ENCODE measurements at regions not wholly inside any gene's neighbourhood (a gene's known extent, or its start where the extent isn't known, plus 50 kb on each side); places are given as distances from the start of the nearest gene placed in this dataset.

DNA sequence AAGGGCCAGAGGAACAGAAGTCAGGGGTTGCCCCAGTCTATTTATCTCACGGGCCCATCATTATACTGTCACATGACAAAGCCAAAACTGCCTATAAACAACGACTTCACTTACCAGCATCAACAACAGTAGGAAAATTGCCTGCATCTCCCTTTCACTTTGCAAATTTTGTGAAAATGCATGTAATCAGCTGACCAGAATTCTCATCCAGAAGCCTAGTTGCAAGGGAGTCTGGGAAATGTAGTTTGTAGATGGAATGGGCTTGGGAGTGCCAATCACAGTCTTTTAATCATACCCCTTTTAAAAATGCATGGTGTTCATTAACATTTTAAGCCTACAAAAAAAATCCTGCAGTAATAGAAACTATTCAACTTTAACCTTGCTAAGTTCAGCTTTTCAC lies 369.3 kb upstream of the TMPO start:
- Histone ChIP-seq H3K4me1 (no peaks in the 10 kb centered on the region), H4K20me1 (no peaks in the 10 kb centered on the region), H3K36me3 (no peaks in the 10 kb centered on the region), H3K27ac (no peak overlapping the region), H3K4me3 (no peak overlapping the region), H3K27me3 (no peaks in the 10 kb centered on the region), H3K4me2 (no peak overlapping the region), H3K9ac (no peak overlapping the region), H3K9me3 (no peaks in the 10 kb centered on the region)
- no peak for TF ChIP-seq Cebpa-rat (IDR thresholded peaks at IDR 0.05)

DNA sequence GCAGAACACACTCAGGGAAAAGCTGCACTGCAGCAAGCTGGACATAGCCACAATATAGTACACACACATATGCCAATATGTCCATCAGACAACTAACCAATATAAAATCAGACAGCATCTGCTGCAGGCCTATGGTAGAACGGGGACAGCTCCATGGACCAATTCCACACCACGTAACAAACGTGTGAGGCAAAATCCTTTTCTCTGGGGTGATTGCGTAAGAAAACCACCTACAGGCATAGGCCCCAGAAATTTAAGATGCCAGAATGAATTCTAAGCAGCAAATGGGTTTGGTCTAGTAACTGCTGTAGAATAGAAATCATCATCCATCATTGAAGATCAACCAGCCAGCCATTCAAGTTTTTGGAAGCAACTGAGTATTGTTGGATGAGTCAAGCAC lies 368.9 kb upstream of the TMPO start:
- H3K9ac ChIP-seq = no peak overlapping the region
- H3K4me2 ChIP-seq = no peak overlapping the region
- no peaks in the 10 kb centered on the region for H3K4me1 ChIP-seq
- H3K27me3 ChIP-seq = no peaks in the 10 kb centered on the region
- no peak overlapping the region for H3K4me3 ChIP-seq
- TF ChIP-seq Cebpa-rat (IDR thresholded peaks at IDR 0.05) = peak; percentile 55
- no peaks in the 10 kb centered on the region for H3K36me3 ChIP-seq
- H3K27ac ChIP-seq = no peak overlapping the region
- no peaks in the 10 kb centered on the region for H3K9me3 ChIP-seq
- H4K20me1 ChIP-seq = no peaks in the 10 kb centered on the region

DNA sequence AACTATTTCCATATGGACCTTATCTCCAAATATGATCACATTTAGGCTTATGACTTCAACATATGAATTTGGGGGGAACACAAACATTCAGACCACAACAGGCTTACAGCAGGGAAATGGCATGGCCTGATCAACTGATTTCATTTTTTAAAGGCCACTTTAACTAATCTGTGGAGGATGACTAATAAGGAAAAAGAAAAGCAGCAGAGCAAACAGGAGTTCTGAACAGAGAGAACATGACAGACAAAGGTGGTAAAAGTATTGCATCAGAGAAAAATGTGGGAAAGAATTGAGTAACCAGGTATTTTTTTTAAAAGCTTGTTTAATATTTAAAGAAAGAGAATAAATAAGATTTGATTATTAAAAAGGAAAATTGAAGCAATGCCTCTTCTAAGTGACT lies 366.1 kb upstream of the TMPO start:
- Histone ChIP-seq H4K20me1 (no peaks in the 10 kb centered on the region), H3K4me3 (no peak overlapping the region), H3K4me2 (no peak overlapping the region), H3K9me3 (no peaks in the 10 kb centered on the region), H3K36me3 (no peaks in the 10 kb centered on the region), H3K27me3 (no peaks in the 10 kb centered on the region), H3K4me1 (no peaks in the 10 kb centered on the region), H3K9ac (no peak overlapping the region), H3K27ac (no peak overlapping the region)
- TF ChIP-seq Cebpa-rat (IDR thresholded peaks at IDR 0.05) = no peak

- Histone ChIP-seq H3K36me3 (no peaks in the 10 kb centered on the region), H4K20me1 (no peaks in the 10 kb centered on the region), H3K4me2 (no peak overlapping the region), H3K4me1 (no peaks in the 10 kb centered on the region), H3K27ac (no peak overlapping the region), H3K27me3 (no peaks in the 10 kb centered on the region), H3K4me3 (no peak overlapping the region), H3K9me3 (no peaks in the 10 kb centered on the region), H3K9ac (no peak overlapping the region)
- no peak for TF ChIP-seq Cebpa-rat (IDR thresholded peaks at IDR 0.05)
Measured at GRCh38 chr12:98149691-98150210, 365.6 kb upstream of the TMPO start.

- Histone ChIP-seq H3K36me3 (no peaks in the 10 kb centered on the region), H3K27me3 (no peaks in the 10 kb centered on the region), H3K27ac (no peak overlapping the region), H4K20me1 (no peaks in the 10 kb centered on the region), H3K9me3 (no peaks in the 10 kb centered on the region), H3K4me2 (no peak overlapping the region), H3K4me1 (peaks cover 9% of the 10 kb centered on the region), H3K4me3 (no peak overlapping the region), H3K9ac (no peak overlapping the region)
- TF ChIP-seq Cebpa-rat (IDR thresholded peaks at IDR 0.05) = no peak
Measured at GRCh38 chr12:98151105-98151590, 364.2 kb upstream of the TMPO start.

GRCh38 chr12:98151984-98152383 lies 363.4 kb upstream of the TMPO start:
- H3K27ac ChIP-seq = no peak overlapping the region
- TF ChIP-seq Cebpa-rat (IDR thresholded peaks at IDR 0.05) = no peak
- H3K4me2 ChIP-seq = no peak overlapping the region
- H3K9me3 ChIP-seq = no peaks in the 10 kb centered on the region
- no peak overlapping the region for H3K9ac ChIP-seq
- no peaks in the 10 kb centered on the region for H3K27me3 ChIP-seq
- no peaks in the 10 kb centered on the region for H3K36me3 ChIP-seq
- no peak overlapping the region for H3K4me3 ChIP-seq
- no peaks in the 10 kb centered on the region for H4K20me1 ChIP-seq
- H3K4me1 ChIP-seq = peaks cover 9% of the 10 kb centered on the region

DNA sequence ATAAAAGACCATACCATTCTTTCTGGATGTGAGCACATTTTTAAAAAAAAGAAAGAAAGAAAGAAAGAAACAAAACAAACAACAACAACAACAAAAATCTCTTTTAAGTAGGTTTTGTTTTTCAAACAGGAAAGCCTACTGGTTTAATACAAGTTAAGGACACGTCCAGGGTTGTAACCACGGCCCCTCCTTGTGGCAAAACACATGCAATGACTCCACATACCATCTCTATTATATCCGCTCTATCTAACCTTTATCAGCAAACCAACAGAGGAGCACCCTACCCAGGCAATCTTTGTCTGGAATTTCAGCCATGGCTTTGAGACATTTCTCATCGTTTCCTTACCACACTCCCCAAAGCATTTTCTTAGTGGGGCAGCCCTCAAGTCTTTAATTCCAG lies 360.5 kb upstream of the TMPO start:
- no peak overlapping the region for H3K4me3 ChIP-seq
- H3K4me1 ChIP-seq = peaks cover 9% of the 10 kb centered on the region
- no peak overlapping the region for H3K9ac ChIP-seq
- H4K20me1 ChIP-seq = no peaks in the 10 kb centered on the region
- no peaks in the 10 kb centered on the region for H3K36me3 ChIP-seq
- peak overlapping the region; percentile 13; the same call in 1 of the 2 replicates for H3K4me2 ChIP-seq
- H3K27me3 ChIP-seq = no peaks in the 10 kb centered on the region
- no peak overlapping the region for H3K27ac ChIP-seq
- H3K9me3 ChIP-seq = no peaks in the 10 kb centered on the region
- no peak for TF ChIP-seq Cebpa-rat (IDR thresholded peaks at IDR 0.05)

- Histone ChIP-seq H4K20me1 (no peaks in the 10 kb centered on the region), H3K9ac (no peak overlapping the region), H3K4me3 (no peak overlapping the region), H3K4me2 (no peak overlapping the region), H3K27me3 (no peaks in the 10 kb centered on the region), H3K27ac (no peak overlapping the region), H3K36me3 (no peaks in the 10 kb centered on the region), H3K4me1 (peaks cover 9% of the 10 kb centered on the region), H3K9me3 (no peaks in the 10 kb centered on the region)
- TF ChIP-seq Cebpa-rat (IDR thresholded peaks at IDR 0.05) = no peak
Measured at GRCh38 chr12:98156697-98157096, 358.7 kb upstream of the TMPO start.

DNA sequence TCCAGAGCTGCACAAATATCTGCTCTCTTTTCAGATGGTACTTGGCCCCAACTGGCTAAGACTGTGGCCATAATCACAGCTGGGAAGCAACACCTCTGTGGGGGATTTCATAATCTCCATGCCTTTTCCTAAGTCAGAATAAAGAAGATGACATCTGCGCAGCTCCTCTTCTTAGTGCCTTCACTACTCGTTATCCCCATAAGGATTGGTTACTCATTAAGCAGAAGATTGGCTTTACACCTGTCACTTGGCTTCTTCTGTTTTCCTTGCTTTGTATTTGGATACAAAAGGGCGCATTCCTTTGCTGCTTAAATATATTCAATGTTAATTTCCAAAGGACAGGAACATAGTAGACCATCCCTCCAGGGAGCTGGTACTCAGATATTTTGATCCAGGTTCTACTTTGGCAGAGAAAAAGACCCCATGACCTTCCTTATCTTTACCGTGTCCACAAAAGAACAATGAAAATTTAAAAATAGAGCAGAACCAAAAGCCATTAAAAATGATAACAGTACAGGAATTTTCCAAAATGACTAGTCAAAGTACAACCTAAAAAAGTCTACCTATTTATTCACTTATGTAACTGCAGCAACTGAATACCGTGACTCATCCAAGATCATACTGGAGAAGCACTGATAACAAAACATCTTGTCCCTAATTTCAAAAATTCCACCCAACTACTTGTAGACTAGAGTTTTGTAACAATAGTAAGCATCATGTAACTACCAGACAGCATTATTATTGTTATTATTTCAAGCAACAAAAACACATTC lies 352.3 kb upstream of the TMPO start:
- no peak for TF ChIP-seq Cebpa-rat (IDR thresholded peaks at IDR 0.05)
- H4K20me1 ChIP-seq = no peaks in the 10 kb centered on the region

DNA sequence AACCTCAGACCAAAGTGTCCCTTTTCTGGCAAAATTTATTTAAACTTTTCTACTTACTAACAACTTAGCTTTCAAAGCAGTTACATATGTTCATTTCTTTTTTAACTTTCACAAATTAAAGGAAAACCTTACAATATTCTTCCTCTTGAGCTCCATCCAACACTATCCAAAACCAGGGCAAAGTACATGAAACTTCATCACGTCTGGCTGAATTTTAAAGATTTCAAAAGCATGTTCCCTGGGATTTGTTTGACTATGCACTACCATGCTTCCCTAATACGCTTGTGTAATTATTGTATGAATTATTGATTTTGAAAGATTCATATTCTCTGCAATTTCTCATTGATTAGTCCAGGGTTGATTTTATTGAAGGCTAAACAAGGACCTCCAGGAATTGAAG lies 343.1 kb upstream of the TMPO start:
- no peaks in the 10 kb centered on the region for H3K36me3 ChIP-seq
- no peak overlapping the region for H3K4me3 ChIP-seq
- H3K27me3 ChIP-seq = no peaks in the 10 kb centered on the region
- no peak overlapping the region for H3K9ac ChIP-seq
- H3K27ac ChIP-seq = no peak overlapping the region
- H3K9me3 ChIP-seq = no peaks in the 10 kb centered on the region
- no peak for TF ChIP-seq Cebpa-rat (IDR thresholded peaks at IDR 0.05)
- peaks cover 6% of the 10 kb centered on the region for H3K4me1 ChIP-seq
- no peaks in the 10 kb centered on the region for H4K20me1 ChIP-seq
- no peak overlapping the region for H3K4me2 ChIP-seq

More for the DNA sequence above, 352.3 kb upstream of the TMPO start:
- Histone ChIP-seq H3K4me3 (no peak overlapping the region), H3K9ac (no peak overlapping the region), H3K27ac (no peak overlapping the region), H3K4me1 (no peaks in the 10 kb centered on the region), H3K9me3 (no peaks in the 10 kb centered on the region), H3K36me3 (no peaks in the 10 kb centered on the region), H3K27me3 (no peaks in the 10 kb centered on the region), H3K4me2 (no peak overlapping the region)

Data from BLaER1 (cell line).